AG04450 (cell line): ENCODE measurements at regions not wholly inside any gene's neighbourhood (a gene's known extent, or its start where the extent isn't known, plus 50 kb on each side); places are given as distances from the start of the nearest gene placed in this dataset.

Experiments
- CTCF ChIA-PET: fragments of 300-600, 350-600 bp; formaldehyde crosslinking; extraction: SDS; loops from one replicate; lab custom pipeline; 2022; ENCODE audit warnings: antibody characterized with exemption, inconsistent platforms; lab: Charles Lee
- POLR2A ChIA-PET: fragments of 350-600 bp; formaldehyde crosslinking; extraction: SDS; loops from one replicate; lab custom pipeline; 2021; ENCODE audit warnings: antibody characterized with exemption, inconsistent platforms; lab: Yijun Ruan, JAX
- DNase-seq: peaks from one replicate; pipeline ENCODE4 v3.0.0-alpha.2; 2011; ENCODE audit warnings: low read depth, low spot score
- H3K27ac ChIP-seq: one replicate; pipeline ENCODE4 v1.5.1; 2012; ENCODE audit warnings: low read depth, low read length, control low read depth
- H3K27me3 ChIP-seq: one replicate; pipeline ENCODE4 v1.6.0; 2012; ENCODE audit warnings: low read length; ENCODE audit not compliant: control insufficient read depth, insufficient read depth
- H3K4me3 ChIP-seq: 2 replicates; pipeline ENCODE4 v1.5.1; 2011; ENCODE audit warnings: mild to moderate bottlenecking, low read depth, low read length, control low read depth
- H3K9me3 ChIP-seq: 2 replicates; pipeline ENCODE4 v1.5.1; 2012; ENCODE audit warnings: low read length; ENCODE audit not compliant: control insufficient read depth, insufficient read depth
- TF ChIP-seq, protein P1 (sequence below): IDR thresholded peaks from 2 replicates; pipeline ENCODE4 v1.5.1; 2011; ENCODE audit warnings: low read depth, low read length, control low read depth, inconsistent platforms

- Histone ChIP-seq H3K27me3 (no peaks in the 10 kb centered on the region), H3K9me3 (no peaks in the 10 kb centered on the region), H3K4me3 (no peak overlapping the region), H3K27ac (no peak overlapping the region)
- ChIA-PET CTCF (no interaction called here), POLR2A (no interaction called here)
- TF ChIP-seq, protein P1, sequence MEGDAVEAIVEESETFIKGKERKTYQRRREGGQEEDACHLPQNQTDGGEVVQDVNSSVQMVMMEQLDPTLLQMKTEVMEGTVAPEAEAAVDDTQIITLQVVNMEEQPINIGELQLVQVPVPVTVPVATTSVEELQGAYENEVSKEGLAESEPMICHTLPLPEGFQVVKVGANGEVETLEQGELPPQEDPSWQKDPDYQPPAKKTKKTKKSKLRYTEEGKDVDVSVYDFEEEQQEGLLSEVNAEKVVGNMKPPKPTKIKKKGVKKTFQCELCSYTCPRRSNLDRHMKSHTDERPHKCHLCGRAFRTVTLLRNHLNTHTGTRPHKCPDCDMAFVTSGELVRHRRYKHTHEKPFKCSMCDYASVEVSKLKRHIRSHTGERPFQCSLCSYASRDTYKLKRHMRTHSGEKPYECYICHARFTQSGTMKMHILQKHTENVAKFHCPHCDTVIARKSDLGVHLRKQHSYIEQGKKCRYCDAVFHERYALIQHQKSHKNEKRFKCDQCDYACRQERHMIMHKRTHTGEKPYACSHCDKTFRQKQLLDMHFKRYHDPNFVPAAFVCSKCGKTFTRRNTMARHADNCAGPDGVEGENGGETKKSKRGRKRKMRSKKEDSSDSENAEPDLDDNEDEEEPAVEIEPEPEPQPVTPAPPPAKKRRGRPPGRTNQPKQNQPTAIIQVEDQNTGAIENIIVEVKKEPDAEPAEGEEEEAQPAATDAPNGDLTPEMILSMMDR = no peak
- DNase-seq = no peak
These were observed 745.6 kb upstream of the ZNF608 start for GRCh38 chr5:125491986-125492492.

GRCh38 chr5:125492977-125493376 is 746.5 kb upstream of the ZNF608 start:
- TF ChIP-seq, protein P1 = no peak
- H3K27ac ChIP-seq = no peak overlapping the region
- POLR2A ChIA-PET = no interaction called here
- CTCF ChIA-PET = no interaction called here
- DNase-seq = no peak
- no peaks in the 10 kb centered on the region for H3K9me3 ChIP-seq
- no peaks in the 10 kb centered on the region for H3K27me3 ChIP-seq
- no peak overlapping the region for H3K4me3 ChIP-seq

GRCh38 chr5:125496393-125496792 is 750.0 kb upstream of the ZNF608 start:
- Histone ChIP-seq H3K27me3 (no peaks in the 10 kb centered on the region), H3K9me3 (no peaks in the 10 kb centered on the region), H3K4me3 (no peak overlapping the region), H3K27ac (no peak overlapping the region)
- TF ChIP-seq, protein P1 = no peak
- DNase-seq = no peak
- POLR2A ChIA-PET = no interaction called here
- CTCF ChIA-PET = no interaction called here

DNA sequence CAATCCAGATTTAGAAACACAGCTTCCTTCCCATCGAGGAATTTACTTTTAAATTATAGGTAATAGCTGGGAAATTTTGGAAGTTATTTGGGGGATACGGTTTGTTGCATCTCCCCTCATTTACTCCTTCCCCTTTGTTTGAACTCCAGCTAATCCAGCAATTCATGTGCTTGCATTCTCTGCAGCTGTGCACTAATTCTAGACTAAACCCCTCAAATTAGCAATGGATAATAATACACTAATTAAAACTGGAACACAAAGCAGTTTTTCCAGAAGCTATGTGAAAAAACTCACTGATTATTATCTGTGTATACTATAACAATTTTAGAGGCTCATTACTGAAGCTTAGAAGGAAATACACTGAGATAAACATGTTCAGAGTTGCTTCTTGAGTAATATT is 751.2 kb upstream of the ZNF608 start:
- H3K27me3 ChIP-seq = no peaks in the 10 kb centered on the region
- H3K4me3 ChIP-seq = no peak overlapping the region
- CTCF ChIA-PET = no interaction called here
- POLR2A ChIA-PET = no interaction called here
- H3K9me3 ChIP-seq = no peaks in the 10 kb centered on the region
- no peak for DNase-seq
- TF ChIP-seq, protein P1 = no peak
- no peak overlapping the region for H3K27ac ChIP-seq

DNA sequence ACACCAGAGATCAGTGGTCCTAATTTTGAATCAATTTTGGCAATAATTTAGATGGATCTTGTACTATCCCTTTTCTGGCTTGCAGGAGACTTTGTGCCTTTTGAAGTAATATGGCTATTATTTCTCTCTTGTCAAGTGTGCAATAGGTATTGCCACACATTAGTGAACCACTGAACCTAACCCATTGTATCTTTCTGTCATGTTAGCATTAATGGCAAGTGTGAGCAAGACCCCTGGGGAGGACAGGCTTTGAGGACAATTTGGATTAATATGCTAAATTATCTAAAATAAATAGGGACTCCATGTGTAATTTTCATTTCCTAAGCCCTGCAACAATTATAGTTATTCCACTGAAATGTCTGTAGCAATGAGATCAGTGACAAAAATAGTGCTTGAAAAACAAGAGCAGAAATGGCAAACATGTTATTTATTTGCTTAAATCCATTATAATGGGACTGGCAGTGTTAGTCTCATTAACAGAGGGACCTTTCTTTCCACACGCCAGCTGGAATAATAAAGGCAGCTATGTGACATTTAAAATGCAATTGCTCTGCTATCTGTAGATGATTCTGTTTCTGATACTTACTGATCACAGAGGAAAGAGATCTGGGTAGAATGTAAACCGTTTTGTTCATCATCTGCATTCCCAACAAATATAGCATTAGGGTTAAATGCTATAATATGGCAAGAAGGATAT is 753.3 kb upstream of the ZNF608 start:
- CTCF ChIA-PET = no interaction called here

More for the DNA sequence above, 753.3 kb upstream of the ZNF608 start:
- Histone ChIP-seq H3K27me3 (no peaks in the 10 kb centered on the region), H3K9me3 (no peaks in the 10 kb centered on the region), H3K27ac (no peak overlapping the region), H3K4me3 (no peak overlapping the region)
- TF ChIP-seq, protein P1 = no peak
- POLR2A ChIA-PET = no interaction called here
- DNase-seq = no peak
